PC-3 (cell line): ENCODE measurements at regions not wholly inside any gene's neighbourhood (a gene's known extent, or its start where the extent isn't known, plus 50 kb on each side); places are given as distances from the start of the nearest gene placed in this dataset.

Source experiments
- ATAC-seq: fragments of 200-7000 bp; cut with Tn5 transposase; 2 replicates; pipeline ENCODE4 v1.9.1; 2020; ENCODE audit warnings: mild to moderate bottlenecking, moderate library complexity
- BruUV-seq: library from RNA; stranded (reverse); fragments of 400-500 nt; replicated peaks from 2 replicates; lab custom pipeline; 2021; lab: Mats Ljungman, UMichigan
- CTCF ChIA-PET: fragments of 300-600 bp; sonication (Branson Sonifier 250); formaldehyde crosslinking; loops from one replicate; lab custom pipeline; 2022; ENCODE audit warnings: antibody characterized with exemption; lab: Charles Lee
- POLR2A ChIA-PET: fragments of 300-600 bp; sonication (Branson Sonifier 250); formaldehyde crosslinking; loops from one replicate; lab custom pipeline; 2022; ENCODE audit warnings: antibody characterized with exemption; ENCODE audit not compliant: unreplicated experiment; lab: Charles Lee
- DNase-seq: peaks from one replicate; pipeline ENCODE4 v3.0.0-alpha.2; 2015
- H2AFZ ChIP-seq: fragments of 300-600 bp; sonication (generic); 2 replicates; pipeline ENCODE4 v1.6.0; 2016; ENCODE audit warnings: antibody characterized with exemption, low read length
- H3F3A ChIP-seq: fragments of 300-600 bp; sonication (generic); one replicate; pipeline ENCODE4 v1.6.0; 2017; ENCODE audit warnings: antibody characterized with exemption, low read length, control low read depth, mild to moderate bottlenecking; ENCODE audit not compliant: unreplicated experiment
- H3K27ac ChIP-seq: fragments of 300-600 bp; sonication (generic); 2 replicates; pipeline ENCODE4 v1.5.1; 2016; ENCODE audit warnings: mild to moderate bottlenecking, low read length
- H3K27me3 ChIP-seq: fragments of 300-600 bp; sonication (generic); 2 replicates; pipeline ENCODE4 v1.6.1; 2016; ENCODE audit warnings: low read length, mixed read lengths
- H3K36me3 ChIP-seq: fragments of 300-600 bp; sonication (generic); 2 replicates; pipeline ENCODE4 v1.6.1; 2016; ENCODE audit warnings: low read depth, mixed run types, low read length, mixed read lengths
- H3K4me1 ChIP-seq: fragments of 300-600 bp; sonication (generic); 2 replicates; pipeline ENCODE4 v1.5.1; 2016; ENCODE audit warnings: low read length; ENCODE audit not compliant: insufficient read depth
- H3K4me2 ChIP-seq: fragments of 300-600 bp; sonication (generic); 2 replicates; pipeline ENCODE4 v1.6.0; 2016; ENCODE audit warnings: low read length
- H3K4me3 ChIP-seq: fragments of 300-600 bp; sonication (generic); 2 replicates; pipeline ENCODE4 v1.5.1; 2016; ENCODE audit warnings: mild to moderate bottlenecking, low read length, mixed read lengths
- H3K79me2 ChIP-seq: fragments of 300-600 bp; sonication (generic); 2 replicates; pipeline ENCODE4 v1.6.1; 2017; ENCODE audit warnings: low read length, mixed read lengths
- H3K9ac ChIP-seq: fragments of 300-600 bp; sonication (generic); 2 replicates; pipeline ENCODE4 v1.6.0; 2016; ENCODE audit warnings: mild to moderate bottlenecking, low read length
- H3K9me2 ChIP-seq: fragments of 300-600 bp; sonication (generic); replicated peaks from 2 replicates; pipeline ENCODE4 v1.6.1; 2016; ENCODE audit warnings: mixed run types, low read length, mixed read lengths
- H3K9me3 ChIP-seq: fragments of 300-600 bp; sonication (generic); 2 replicates; pipeline ENCODE4 v1.6.1; 2016; ENCODE audit warnings: low read length, mixed read lengths
- H4K20me1 ChIP-seq: fragments of 300-600 bp; sonication (generic); 2 replicates; pipeline ENCODE4 v1.6.1; 2016; ENCODE audit warnings: low read length, mixed read lengths
- CTCF ChIP-seq: fragments of 300-600 bp; sonication (generic); conservative IDR thresholded peaks from 2 replicates; pipeline ENCODE4 v1.5.1; 2017; ENCODE audit warnings: antibody characterized with exemption, low read depth, mild to moderate bottlenecking, low read length
- EZH2 ChIP-seq: fragments of 300-600 bp; sonication (generic); IDR thresholded peaks from one replicate; pipeline ENCODE4 v1.6.1; 2017; ENCODE audit warnings: antibody characterized with exemption, mild to moderate bottlenecking, low read length; ENCODE audit not compliant: unreplicated experiment
- EZH2phosphoT487 ChIP-seq: fragments of 300-600 bp; sonication (generic); IDR thresholded peaks from 2 replicates; pipeline ENCODE4 v1.6.1; 2018; ENCODE audit warnings: mild to moderate bottlenecking, antibody characterized with exemption, low read length, borderline replicate concordance
- intact Hi-C: fragments of 100-400 bp; cut with micrococcal nuclease; formaldehyde crosslinking; loops from 2 replicates; pipeline ENCODE4 v1.9.0; 2023

GRCh38 chr7:31420948-31421347 is 80.4 kb upstream of the NEUROD6 start:
- H4K20me1 ChIP-seq = no peaks in the 10 kb centered on the region
- DNase-seq = no peak

GRCh38 chr7:31421607-31422006 is 81.1 kb upstream of the NEUROD6 start:
- ChIA-PET CTCF (interaction anchor here (1.2 kb wide), 1 partner anchor 22 kb away, joined by 7 read pairs; no protein-coding TSS in a partner anchor), POLR2A (no interaction called here)
- no peaks in the 10 kb centered on the region for H3K36me3 ChIP-seq
- no peak overlapping the region for H2AFZ ChIP-seq
- H3K9me2 ChIP-seq = no peaks in the 10 kb centered on the region
- intact Hi-C loops = no loop called here
- H3K27me3 ChIP-seq = 0 out of 2 replicates have a peak, but pooled peaks cover 3% of the 10 kb centered on the region
- no peaks in the 10 kb centered on the region for H3K79me2 ChIP-seq
- H3F3A ChIP-seq = no peaks in the 10 kb centered on the region
- H3K9me3 ChIP-seq = no peaks in the 10 kb centered on the region
- no peak overlapping the region for H3K4me3 ChIP-seq
- no peak overlapping the region for H3K4me2 ChIP-seq
- H3K27ac ChIP-seq = no peak overlapping the region
- no peak overlapping the region for H3K9ac ChIP-seq
- no peak for TF ChIP-seq EZH2
- TF ChIP-seq EZH2phosphoT487 = no peak
- no peak for TF ChIP-seq CTCF
- DNase-seq (peak; percentile 64), ATAC-seq (peak; percentile 70)
- H4K20me1 ChIP-seq = no peaks in the 10 kb centered on the region
- H3K4me1 ChIP-seq = peaks cover 22% of the 10 kb centered on the region
- BruUV-seq = no TSS peak

More at GRCh38 chr7:31420948-31421347, 80.4 kb upstream of the NEUROD6 start:
- H3K4me2 ChIP-seq = no peak overlapping the region
- BruUV-seq = no TSS peak
- no peak overlapping the region for H3K9ac ChIP-seq
- no peaks in the 10 kb centered on the region for H3F3A ChIP-seq
- CTCF ChIA-PET = no interaction called here
- H3K27ac ChIP-seq = no peak overlapping the region
- ATAC-seq = no peak
- no peaks in the 10 kb centered on the region for H3K79me2 ChIP-seq
- no peak for TF ChIP-seq EZH2phosphoT487
- no peak for TF ChIP-seq EZH2
- no peak for TF ChIP-seq CTCF
- H3K9me3 ChIP-seq = no peaks in the 10 kb centered on the region
- H3K4me3 ChIP-seq = no peak overlapping the region
- H3K36me3 ChIP-seq = no peaks in the 10 kb centered on the region
- H3K27me3 ChIP-seq = no peaks in the 10 kb centered on the region
- intact Hi-C loops = no loop called here
- POLR2A ChIA-PET = no interaction called here
- peaks cover 22% of the 10 kb centered on the region for H3K4me1 ChIP-seq
- no peak overlapping the region for H2AFZ ChIP-seq
- H3K9me2 ChIP-seq = no peaks in the 10 kb centered on the region

- Histone ChIP-seq H3K9me2 (no peaks in the 10 kb centered on the region), H3K4me1 (peaks cover 15% of the 10 kb centered on the region), H3K9me3 (no peaks in the 10 kb centered on the region), H3K4me2 (no peak overlapping the region), H3K27me3 (peaks cover 16% of the 10 kb centered on the region; the same call in 1 of the 2 replicates), H3F3A (no peaks in the 10 kb centered on the region), H2AFZ (no peak overlapping the region), H3K4me3 (no peak overlapping the region), H3K27ac (no peak overlapping the region), H3K9ac (no peak overlapping the region), H3K79me2 (no peaks in the 10 kb centered on the region), H4K20me1 (no peaks in the 10 kb centered on the region), H3K36me3 (no peaks in the 10 kb centered on the region)
- no TSS peak for BruUV-seq
- DNase-seq (no peak), ATAC-seq (no peak)
- ChIA-PET CTCF (no interaction called here), POLR2A (no interaction called here)
- TF ChIP-seq EZH2 (no peak), CTCF (no peak), EZH2phosphoT487 (no peak)
- intact Hi-C loops = no loop called here
Observed at GRCh38 chr7:31423994-31424393, 83.5 kb upstream of the NEUROD6 start.
